H1 (cell line): ENCODE measurements at regions not wholly inside any gene's neighbourhood (a gene's known extent, or its start where the extent isn't known, plus 50 kb on each side); places are given as distances from the start of the nearest gene placed in this dataset.

Experiments
- CTCF ChIA-PET: fragments of 300-600 bp; sonication (Branson Sonifier 250); formaldehyde crosslinking; loops from one replicate; lab custom pipeline; 2021; ENCODE audit not compliant: partially characterized antibody; lab: Charles Lee
- POLR2A ChIA-PET: fragments of 300-600 bp; sonication (Branson Sonifier 250); formaldehyde crosslinking; loops from one replicate; lab custom pipeline; 2021; ENCODE audit warnings: inconsistent platforms; ENCODE audit not compliant: partially characterized antibody; lab: Charles Lee
- DNase-seq, 2 experiments: peaks; one replicate each; pipeline versions ENCODE4 v3.0.0 to v3.0.0-alpha.2; 2010 to 2022; ENCODE audit warnings: low spot score in 2 of 2, low read depth in 1 of 2, mixed read lengths in 1 of 2
- FAIRE-seq: peaks from 2 replicates; lab custom pipeline; 2011; peaks lifted over from hg19 to GRCh38; lab: Jason Lieb, UNC
- H2AFZ ChIP-seq: 2 replicates; pipeline ENCODE4 v1.8.1; 2012; ENCODE audit warnings: low read length, inconsistent platforms
- H2AK5ac ChIP-seq: 2 replicates; pipeline ENCODE4 v1.6.1; 2013; ENCODE audit warnings: low read depth, low read length
- H2BK120ac ChIP-seq: replicated peaks from 2 replicates; pipeline ENCODE3; 2013; ENCODE audit warnings: low read depth, low read length, inconsistent platforms
- H2BK12ac ChIP-seq: 2 replicates; pipeline ENCODE4 v1.6.1; 2013; ENCODE audit warnings: low read depth, low read length
- H2BK15ac ChIP-seq: 2 replicates; pipeline ENCODE4 v1.6.1; 2013; ENCODE audit warnings: low read length
- H2BK20ac ChIP-seq: 2 replicates; pipeline ENCODE4 v1.6.1; 2013; ENCODE audit warnings: low read length
- H2BK5ac ChIP-seq: 2 replicates; pipeline ENCODE4 v1.6.1; 2013; ENCODE audit warnings: low read depth, low read length
- H3K14ac ChIP-seq: 2 replicates; pipeline ENCODE4 v1.6.1; 2013; ENCODE audit warnings: inconsistent platforms; ENCODE audit not compliant: insufficient read length
- H3K18ac ChIP-seq: 2 replicates; pipeline ENCODE4 v1.6.1; 2013; ENCODE audit warnings: low read length; ENCODE audit errors: extremely low read depth
- H3K23ac ChIP-seq: 2 replicates; pipeline ENCODE4 v1.6.1; 2013; ENCODE audit warnings: inconsistent platforms; ENCODE audit not compliant: insufficient read length
- H3K23me2 ChIP-seq: 2 replicates; pipeline ENCODE4 v1.6.1; 2013; ENCODE audit warnings: low read depth, low read length
- H3K27ac ChIP-seq: 2 replicates; pipeline ENCODE4 v1.6.1; 2011; ENCODE audit warnings: low read depth, low read length, inconsistent platforms
- H3K27me3 ChIP-seq, 4 experiments: replicated peaks in 1 of 4; 1 replicate in 1 of 4; 2 replicates in 3 of 4; pipeline versions ENCODE4 v1.6.1 to v1.8.1; 2011 to 2013; ENCODE audit warnings: low read length in 3 of 4, mild to moderate bottlenecking in 3 of 4, inconsistent platforms in 2 of 4, mixed read lengths in 2 of 4, moderate library complexity in 1 of 4; ENCODE audit not compliant: control insufficient read depth in 3 of 4, insufficient read depth in 3 of 4; ENCODE audit errors: extremely low read depth in 1 of 4
- H3K36me3 ChIP-seq, 4 experiments: 2 replicates each; pipeline versions ENCODE4 v1.6.1 to v1.8.1; 2011 to 2013; ENCODE audit warnings: mild to moderate bottlenecking in 4 of 4, low read length in 3 of 4, moderate library complexity in 2 of 4, control low read depth in 1 of 4, inconsistent platforms in 1 of 4; ENCODE audit not compliant: insufficient read depth in 4 of 4, control insufficient read depth in 2 of 4
- H3K4ac ChIP-seq: replicated peaks from 2 replicates; pipeline ENCODE3; 2013; ENCODE audit warnings: low read length, low read depth, mixed read lengths, inconsistent platforms; ENCODE audit not compliant: insufficient read length
- H3K4me1 ChIP-seq, 4 experiments: replicated peaks in 1 of 4; 1 replicate in 1 of 4; 2 replicates in 3 of 4; pipeline versions ENCODE4 v1.6.1 to v1.8.1; 2011 to 2013; ENCODE audit warnings: low read length in 3 of 4, inconsistent platforms in 2 of 4, mixed read lengths in 1 of 4; ENCODE audit not compliant: insufficient read depth in 4 of 4, control insufficient read depth in 3 of 4
- H3K4me2 ChIP-seq, 2 experiments: 2 replicates each; pipeline versions ENCODE4 v1.6.1 to v1.8.1; 2011 to 2013; ENCODE audit warnings: low read depth in 2 of 2, low read length in 2 of 2, control low read depth in 1 of 2, inconsistent platforms in 1 of 2, mild to moderate bottlenecking in 1 of 2; ENCODE audit not compliant: insufficient read depth in 1 of 2
- H3K4me3 ChIP-seq, 4 experiments: fragments of 200-600, 300-600 bp in 1 of 4; sonication (generic), shearing (Covaris generic), sonication (Bioruptor Twin) in 1 of 4; 2 replicates each; pipeline versions ENCODE4 v1.5.1 to v1.8.1; 2011 to 2016; ENCODE audit warnings: low read length in 4 of 4, low read depth in 3 of 4, control low read depth in 2 of 4, inconsistent platforms in 2 of 4, mild to moderate bottlenecking in 2 of 4, mixed read lengths in 1 of 4, moderate library complexity in 1 of 4; ENCODE audit not compliant: insufficient read depth in 2 of 4; ENCODE audit errors: extremely low read depth in 1 of 4
- H3K56ac ChIP-seq: replicated peaks from 2 replicates; pipeline ENCODE3; 2013; ENCODE audit warnings: low read depth, mild to moderate bottlenecking, mixed read lengths, low read length, inconsistent platforms; ENCODE audit not compliant: insufficient read length
- H3K79me1 ChIP-seq: 2 replicates; pipeline ENCODE4 v1.6.1; 2013; ENCODE audit warnings: low read depth, low read length, control low read depth
- H3K79me2 ChIP-seq, 2 experiments: 2 replicates each; pipeline versions ENCODE4 v1.6.1 to v1.8.1; 2012 to 2013; ENCODE audit warnings: low read length in 2 of 2, mild to moderate bottlenecking in 2 of 2, inconsistent platforms in 1 of 2; ENCODE audit not compliant: insufficient read depth in 2 of 2, control insufficient read depth in 1 of 2
- H3K9ac ChIP-seq, 4 experiments: replicated peaks in 1 of 4; 1 replicate in 1 of 4; 2 replicates in 3 of 4; pipeline versions ENCODE4 v1.6.1 to v1.8.1; 2011 to 2013; ENCODE audit warnings: low read depth in 3 of 4, low read length in 3 of 4, control low read depth in 2 of 4, mild to moderate bottlenecking in 2 of 4, moderate library complexity in 2 of 4, inconsistent platforms in 1 of 4; ENCODE audit errors: extremely low read depth in 1 of 4
- H3K9me3 ChIP-seq, 2 experiments: 2 replicates each; pipeline versions ENCODE4 v1.6.1 to v1.8.1; 2012 to 2013; ENCODE audit warnings: mild to moderate bottlenecking in 2 of 2, moderate library complexity in 2 of 2, control low read depth in 1 of 2, inconsistent platforms in 1 of 2, low read depth in 1 of 2, low read length in 1 of 2, mixed read lengths in 1 of 2; ENCODE audit not compliant: insufficient read depth in 2 of 2
- H4K20me1 ChIP-seq, 2 experiments: replicated peaks in 1 of 2; 2 replicates each; pipeline versions ENCODE3 to v1.8.1; 2011 to 2013; ENCODE audit warnings: inconsistent platforms in 2 of 2, low read length in 2 of 2, mild to moderate bottlenecking in 1 of 2; ENCODE audit not compliant: insufficient read depth in 2 of 2, control insufficient read depth in 1 of 2
- H4K5ac ChIP-seq: 2 replicates; pipeline ENCODE4 v1.6.1; 2013; ENCODE audit warnings: low read length, low read depth, mixed read lengths, inconsistent platforms; ENCODE audit not compliant: insufficient read length
- H4K8ac ChIP-seq: 2 replicates; pipeline ENCODE4 v1.8.0; 2013; ENCODE audit warnings: mild to moderate bottlenecking, moderate library complexity, low read length, inconsistent platforms; ENCODE audit not compliant: insufficient read depth; ENCODE audit errors: extremely low read depth
- H4K91ac ChIP-seq: replicated peaks from 2 replicates; pipeline ENCODE3; 2013; ENCODE audit warnings: low read length, mixed read lengths, inconsistent platforms; ENCODE audit not compliant: insufficient read length
- RNF2 ChIP-seq: fragments of 200-900, 300-1000 bp; sonication (generic); IDR thresholded peaks from 2 replicates; pipeline ENCODE4 v1.7.1; 2016; ENCODE audit warnings: borderline replicate concordance, low read depth, mild to moderate bottlenecking, antibody characterized with exemption, low read length; ENCODE audit not compliant: poor library complexity, severe bottlenecking; ENCODE audit errors: missing control alignments
- whole genome bisulfite sequencing, 2 experiments: shearing (Covaris generic) in 1 of 2; methylation state at CpG; one replicate each; pipeline versions ENCODE4 v1.1.6 to v1.1.7; 2013 to 2015; ENCODE audit warnings: low lambda C conversion rate in 2 of 2, mixed read lengths in 2 of 2, inconsistent platforms in 1 of 2, low coverage in 1 of 2, missing lambda C conversion rate in 1 of 2; ENCODE audit not compliant: insufficient replicate concordance in 2 of 2, insufficient coverage in 1 of 2, insufficient read length in 1 of 2; ENCODE audit errors: extremely low coverage in 1 of 2, missing lambda C conversion rate in 1 of 2; 5-methylcytosine and 5-hydroxymethylcytosine counted together

- Histone ChIP-seq H3K4me3 (no peak overlapping the region), H3K9ac (no peak overlapping the region), H3K4ac (no peak overlapping the region), H3K79me2 (no peaks in the 10 kb centered on the region), H2BK12ac (no peak overlapping the region), H4K5ac (no peak overlapping the region), H4K8ac (no peak overlapping the region), H3K14ac (no peak overlapping the region), H3K79me1 (no peaks in the 10 kb centered on the region), H3K4me2 (no peak overlapping the region), H2BK15ac (no peak overlapping the region), H3K56ac (no peak overlapping the region), H2AFZ (no peak overlapping the region), H3K27ac (no peak overlapping the region), H2AK5ac (no peak overlapping the region), H3K23ac (no peak overlapping the region), H3K18ac (no peak overlapping the region), H3K27me3 (no peaks in the 10 kb centered on the region), H4K20me1 (no peaks in the 10 kb centered on the region), H3K23me2 (no peaks in the 10 kb centered on the region; the same call in 1 of the 2 replicates), H3K9me3 (no peaks in the 10 kb centered on the region), H3K4me1 (peaks cover 0 to 11% (median 1%) of the 10 kb centered on the region in 4 experiments; a peak in 3 of 7 replicates), H3K36me3 (no peaks in the 10 kb centered on the region), H4K91ac (no peak overlapping the region), H2BK120ac (no peak overlapping the region), H2BK5ac (no peak overlapping the region), H2BK20ac (no peak overlapping the region)
- WGBS, 2 experiments: 82% methylated on average over 2 of the region's 2 CpGs; no CpG with 5 or more reads in 1 of the 2 experiments
- no peak for FAIRE-seq
- ChIA-PET CTCF (interaction anchor here (0.7 to 2.1 kb wide), 2 partner anchors 13 to 29 kb away, joined by 3 to 5 read pairs; no protein-coding TSS in a partner anchor), POLR2A (no interaction called here)
- TF ChIP-seq RNF2: no peak
- DNase-seq: no peak
Observed at GRCh38 chr18:47686806-47687205, 243.7 kb downstream of the SMAD2 start.
